Activated CD8-positive, alpha-beta T cell treated with anti-CD3 and anti-CD28 coated beads for 36 hours (primary cell): ENCODE measurements at regions not wholly inside any gene's neighbourhood (a gene's known extent, or its start where the extent isn't known, plus 50 kb on each side); places are given as distances from the start of the nearest gene placed in this dataset.

ENCODE experiments used
- ATAC-seq: fragments of 200-7000 bp; cut with Tn5 transposase; one replicate; pipeline ENCODE4 v1.10.0; 2021; ENCODE audit warnings: mild to moderate bottlenecking, moderate library complexity
- CTCF ChIA-PET: fragments of 350-600 bp; sonication (Branson Sonifier 250); formaldehyde crosslinking; loops from one replicate; lab custom pipeline; 2021; ENCODE audit warnings: antibody characterized with exemption; lab: Charles Lee
- POLR2A ChIA-PET: fragments of 350-600 bp; sonication (Branson Sonifier 250); formaldehyde crosslinking; loops from one replicate; lab custom pipeline; 2021; ENCODE audit warnings: antibody characterized with exemption; lab: Charles Lee
- DNase-seq: peaks from one replicate; pipeline ENCODE4 v3.0.0-alpha.2; 2020
- H3K27ac Mint-ChIP-seq: one replicate; pipeline ENCODE4 v1.8.0; 2021; ENCODE audit warnings: mild to moderate bottlenecking, mixed read lengths
- H3K27me3 Mint-ChIP-seq: one replicate; pipeline ENCODE4 v1.8.0; 2021; ENCODE audit warnings: mixed read lengths
- H3K36me3 Mint-ChIP-seq: one replicate; pipeline ENCODE4 v1.8.0; 2021; ENCODE audit warnings: low read depth, mixed read lengths
- H3K4me1 Mint-ChIP-seq: one replicate; pipeline ENCODE4 v1.8.0; 2021; ENCODE audit warnings: low read depth, mixed read lengths
- H3K4me3 Mint-ChIP-seq: one replicate; pipeline ENCODE4 v1.8.0; 2021; ENCODE audit warnings: mild to moderate bottlenecking, moderate library complexity, mixed read lengths
- H3K9me3 Mint-ChIP-seq: one replicate; pipeline ENCODE4 v1.8.0; 2021; ENCODE audit warnings: mixed read lengths
- CTCF ChIP-seq: fragments of 200-600 bp; IDR thresholded peaks from one replicate; pipeline ENCODE4 v1.8.0; 2022; ENCODE audit warnings: antibody characterized with exemption, mild to moderate bottlenecking
- intact Hi-C: fragments of 100-400 bp; cut with micrococcal nuclease; formaldehyde crosslinking; loops from one replicate; pipeline ENCODE4 v1.10.0; 2022

- Mint-ChIP-seq H3K4me1 (no peaks in the 10 kb centered on the region), H3K27ac (no peak overlapping the region), H3K27me3 (no peaks in the 10 kb centered on the region), H3K9me3 (no peaks in the 10 kb centered on the region), H3K4me3 (no peak overlapping the region), H3K36me3 (no peaks in the 10 kb centered on the region)
- ATAC-seq (no peak), DNase-seq (no peak)
- ChIA-PET POLR2A (no interaction called here), CTCF (interaction anchor here (0.8 to 2.7 kb wide), 5 partner anchors 8 to 462 kb away, joined by 3 to 13 read pairs (median 3); no protein-coding TSS in a partner anchor)
- TF ChIP-seq CTCF: no peak
- intact Hi-C loops: no loop called here
These were observed 299.0 kb downstream of the HGF start for GRCh38 chr7:81470724-81471379.

- DNase-seq (peak; percentile 45), ATAC-seq (no peak)
- ChIA-PET CTCF (interaction anchor here (0.7 to 2.7 kb wide), 6 partner anchors 9 to 461 kb away, joined by 3 to 13 read pairs (median 3); no protein-coding TSS in a partner anchor), POLR2A (no interaction called here)
- H3K4me1 Mint-ChIP-seq: no peaks in the 10 kb centered on the region
- H3K4me3 Mint-ChIP-seq: no peak overlapping the region
- H3K9me3 Mint-ChIP-seq: no peaks in the 10 kb centered on the region
- no peaks in the 10 kb centered on the region for H3K36me3 Mint-ChIP-seq
- no peak overlapping the region for H3K27ac Mint-ChIP-seq
- intact Hi-C loops: loop anchor here (2.0 kb wide), 1 partner anchor 771 kb away; no protein-coding TSS in a partner anchor
- no peaks in the 10 kb centered on the region for H3K27me3 Mint-ChIP-seq
- TF ChIP-seq CTCF: peak; percentile 56
These were observed 299.8 kb downstream of the HGF start for GRCh38 chr7:81469869-81470723.

- no peak for TF ChIP-seq CTCF
- H3K4me1 Mint-ChIP-seq: no peaks in the 10 kb centered on the region
- H3K36me3 Mint-ChIP-seq: no peaks in the 10 kb centered on the region
- POLR2A ChIA-PET: no interaction called here
- CTCF ChIA-PET: interaction anchor here (1.1 to 2.7 kb wide), 5 partner anchors 10 to 460 kb away, joined by 3 to 13 read pairs (median 6); no protein-coding TSS in a partner anchor
- no peak overlapping the region for H3K4me3 Mint-ChIP-seq
- DNase-seq: no peak
- ATAC-seq: no peak
- intact Hi-C loops: loop anchor here (2.0 kb wide), 1 partner anchor 771 kb away; no protein-coding TSS in a partner anchor
- H3K9me3 Mint-ChIP-seq: no peaks in the 10 kb centered on the region
- no peak overlapping the region for H3K27ac Mint-ChIP-seq
- no peaks in the 10 kb centered on the region for H3K27me3 Mint-ChIP-seq
These were observed 300.5 kb downstream of the HGF start for GRCh38 chr7:81469153-81469868.

- no peak overlapping the region for H3K4me3 Mint-ChIP-seq
- H3K4me1 Mint-ChIP-seq: no peaks in the 10 kb centered on the region
- no peaks in the 10 kb centered on the region for H3K36me3 Mint-ChIP-seq
- no peak for TF ChIP-seq CTCF
- H3K27me3 Mint-ChIP-seq: no peaks in the 10 kb centered on the region
- intact Hi-C loops: loop anchor here (2.0 kb wide), 1 partner anchor 770 kb away; no protein-coding TSS in a partner anchor
- no peak overlapping the region for H3K27ac Mint-ChIP-seq
- ATAC-seq: no peak
- H3K9me3 Mint-ChIP-seq: no peaks in the 10 kb centered on the region
- DNase-seq: no peak
- POLR2A ChIA-PET: no interaction called here
- CTCF ChIA-PET: interaction anchor here (1.5 to 2.7 kb wide), 2 partner anchors 11 to 14 kb away, joined by 6 to 13 read pairs; no protein-coding TSS in a partner anchor
These were observed 301.3 kb downstream of the HGF start for GRCh38 chr7:81468526-81468925.
